Ovary (tissue), 3 donors: ENCODE measurements at regions not wholly inside any gene's neighbourhood (a gene's known extent, or its start where the extent isn't known, plus 50 kb on each side); places are given as distances from the start of the nearest gene placed in this dataset.

Experiments
- EP300 ChIP-seq: sonication (generic); formaldehyde crosslinking; IDR thresholded peaks from one replicate; pipeline ENCODE4 v1.6.1; 2017; ENCODE audit warnings: antibody characterized with exemption
- POLR2A ChIP-seq: fragments of 450-650 bp; IDR thresholded peaks from one replicate; pipeline ENCODE4 v1.6.1; 2017; ENCODE audit warnings: antibody characterized with exemption, mild to moderate bottlenecking, moderate library complexity
- TF ChIP-seq, protein P1 (sequence below), 3 donors: fragments of 450-650 bp in 2 of 3; fragments of 200-600 bp in 1 of 3; IDR thresholded peaks; one replicate each; pipeline versions ENCODE4 v1.5.1 to v1.8.0; 2016 to 2022; ENCODE audit warnings: antibody characterized with exemption in 3 of 3, mild to moderate bottlenecking in 1 of 3
- donor health status: DM: no; HTN: no; CAD: no.

DNA sequence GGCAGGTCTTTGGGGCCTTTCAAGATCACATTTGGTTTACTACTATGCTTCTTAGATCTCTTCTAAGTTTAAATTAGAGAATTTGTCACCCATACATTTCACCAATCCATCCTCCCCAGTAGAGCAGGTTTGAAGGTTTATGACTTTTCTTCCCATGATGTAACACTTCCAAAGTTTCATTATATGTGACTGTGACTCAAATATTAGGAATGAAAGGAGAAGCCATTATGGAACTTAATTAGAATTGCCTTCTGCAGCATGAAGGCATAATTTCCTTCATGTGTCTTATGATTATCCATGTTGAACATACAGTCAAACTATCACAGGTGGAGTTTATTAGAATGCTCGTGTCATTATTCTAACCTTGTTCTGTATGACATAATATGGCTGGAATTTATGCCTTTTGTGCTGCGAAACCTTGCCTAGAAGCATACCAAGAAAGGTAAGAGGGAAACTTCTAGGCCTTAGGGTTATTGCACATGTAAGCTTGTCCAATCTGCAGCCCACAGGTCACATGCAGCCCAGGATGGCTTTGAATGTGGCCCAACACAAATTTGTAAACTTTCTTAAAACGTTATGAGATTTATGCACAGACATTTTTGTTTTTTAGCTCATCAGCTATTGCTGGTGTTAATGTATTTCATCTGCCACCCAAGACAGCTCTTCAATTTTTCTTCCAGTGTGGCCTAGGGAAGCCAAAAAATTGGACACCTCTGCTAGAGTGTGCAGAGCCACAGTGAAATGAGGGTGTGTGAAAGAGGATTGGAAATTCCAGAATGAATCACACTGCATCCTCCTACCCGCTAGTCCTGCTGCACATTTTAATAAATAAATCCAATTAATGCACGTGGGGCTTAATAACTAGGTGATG, 133.6 kb downstream of the TMEM26 start:
- TF ChIP-seq EP300 (no peak), POLR2A (no peak)
- TF ChIP-seq, protein P1, sequence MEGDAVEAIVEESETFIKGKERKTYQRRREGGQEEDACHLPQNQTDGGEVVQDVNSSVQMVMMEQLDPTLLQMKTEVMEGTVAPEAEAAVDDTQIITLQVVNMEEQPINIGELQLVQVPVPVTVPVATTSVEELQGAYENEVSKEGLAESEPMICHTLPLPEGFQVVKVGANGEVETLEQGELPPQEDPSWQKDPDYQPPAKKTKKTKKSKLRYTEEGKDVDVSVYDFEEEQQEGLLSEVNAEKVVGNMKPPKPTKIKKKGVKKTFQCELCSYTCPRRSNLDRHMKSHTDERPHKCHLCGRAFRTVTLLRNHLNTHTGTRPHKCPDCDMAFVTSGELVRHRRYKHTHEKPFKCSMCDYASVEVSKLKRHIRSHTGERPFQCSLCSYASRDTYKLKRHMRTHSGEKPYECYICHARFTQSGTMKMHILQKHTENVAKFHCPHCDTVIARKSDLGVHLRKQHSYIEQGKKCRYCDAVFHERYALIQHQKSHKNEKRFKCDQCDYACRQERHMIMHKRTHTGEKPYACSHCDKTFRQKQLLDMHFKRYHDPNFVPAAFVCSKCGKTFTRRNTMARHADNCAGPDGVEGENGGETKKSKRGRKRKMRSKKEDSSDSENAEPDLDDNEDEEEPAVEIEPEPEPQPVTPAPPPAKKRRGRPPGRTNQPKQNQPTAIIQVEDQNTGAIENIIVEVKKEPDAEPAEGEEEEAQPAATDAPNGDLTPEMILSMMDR (IDR thresholded peaks at IDR 0.05) = no peak
